Osteoblast (primary cell): ENCODE measurements at regions not wholly inside any gene's neighbourhood (a gene's known extent, or its start where the extent isn't known, plus 50 kb on each side); places are given as distances from the start of the nearest gene placed in this dataset.

Experiments
- DNase-seq: peaks from one replicate; pipeline ENCODE4 v3.0.0; 2011; ENCODE audit warnings: low spot score, mixed read lengths; ENCODE audit not compliant: insufficient read length; ENCODE audit errors: missing footprints
- H2AFZ ChIP-seq: 2 replicates; pipeline ENCODE4 v1.6.0; 2011; ENCODE audit warnings: mild to moderate bottlenecking, low read length
- H3K27ac ChIP-seq: 2 replicates; pipeline ENCODE4 v1.5.1; 2011; ENCODE audit warnings: mild to moderate bottlenecking, low read depth, low read length, moderate library complexity
- H3K27me3 ChIP-seq: 2 replicates; pipeline ENCODE4 v1.6.0; 2012; ENCODE audit warnings: mild to moderate bottlenecking, control low read depth, inconsistent platforms, low read length, moderate library complexity; ENCODE audit not compliant: insufficient read depth
- H3K36me3 ChIP-seq: 2 replicates; pipeline ENCODE4 v1.5.1; 2011; ENCODE audit warnings: mild to moderate bottlenecking, low read length, control low read depth, moderate library complexity; ENCODE audit not compliant: insufficient read depth
- H3K4me1 ChIP-seq: 2 replicates; pipeline ENCODE4 v1.5.1; 2011; ENCODE audit warnings: mild to moderate bottlenecking, low read length, control low read depth, moderate library complexity; ENCODE audit not compliant: insufficient read depth
- H3K4me2 ChIP-seq: 2 replicates; pipeline ENCODE4 v1.6.0; 2011; ENCODE audit warnings: mild to moderate bottlenecking, low read length; ENCODE audit not compliant: insufficient read depth
- H3K4me3 ChIP-seq: fragments of 200-600 bp; sonication (generic); 3 replicates; pipeline ENCODE4 v1.5.1; 2012; ENCODE audit warnings: mild to moderate bottlenecking, low read length, inconsistent platforms; ENCODE audit not compliant: insufficient read depth
- H3K79me2 ChIP-seq: 2 replicates; pipeline ENCODE4 v1.6.0; 2012; ENCODE audit warnings: mild to moderate bottlenecking, low read length, control low read depth, inconsistent platforms; ENCODE audit not compliant: insufficient read depth
- H3K9me3 ChIP-seq: 2 replicates; pipeline ENCODE4 v1.5.1; 2011; ENCODE audit warnings: low read depth, low read length, control low read depth
- H4K20me1 ChIP-seq: 2 replicates; pipeline ENCODE4 v1.6.0; 2012; ENCODE audit warnings: mild to moderate bottlenecking, low read length, control low read depth; ENCODE audit not compliant: insufficient read depth
- CTCF ChIP-seq: IDR thresholded peaks from 2 replicates; pipeline ENCODE4 v1.5.1; 2011; ENCODE audit warnings: mild to moderate bottlenecking, low read depth, low read length, moderate library complexity; ENCODE audit errors: extremely low read depth

- no peak for DNase-seq
- no peaks in the 10 kb centered on the region for H4K20me1 ChIP-seq
- H3K79me2 ChIP-seq = no peaks in the 10 kb centered on the region
- H3K36me3 ChIP-seq = no peaks in the 10 kb centered on the region
- no peak for TF ChIP-seq CTCF
- no peak overlapping the region for H3K4me3 ChIP-seq
- no peak overlapping the region for H2AFZ ChIP-seq
- no peak overlapping the region for H3K27ac ChIP-seq
- H3K9me3 ChIP-seq = no peaks in the 10 kb centered on the region
- H3K4me2 ChIP-seq = no peak overlapping the region
- H3K4me1 ChIP-seq = no peaks in the 10 kb centered on the region
- H3K27me3 ChIP-seq = no peaks in the 10 kb centered on the region
Measured at GRCh38 chr2:22842205-22842869, 542.6 kb upstream of the KLHL29 start.

GRCh38 chr2:22843919-22844537 is 541.0 kb upstream of the KLHL29 start:
- Histone ChIP-seq H2AFZ (no peak overlapping the region), H3K4me2 (no peak overlapping the region), H3K4me1 (no peaks in the 10 kb centered on the region), H3K27me3 (no peaks in the 10 kb centered on the region), H3K79me2 (no peaks in the 10 kb centered on the region), H4K20me1 (no peaks in the 10 kb centered on the region), H3K27ac (no peak overlapping the region), H3K9me3 (peaks cover 2% of the 10 kb centered on the region), H3K4me3 (no peak overlapping the region), H3K36me3 (no peaks in the 10 kb centered on the region)
- DNase-seq = no peak
- TF ChIP-seq CTCF = no peak

- TF ChIP-seq CTCF = no peak
- DNase-seq = no peak
- no peaks in the 10 kb centered on the region for H3K79me2 ChIP-seq
Measured at GRCh38 chr2:22850310-22850709, 534.7 kb upstream of the KLHL29 start.

GRCh38 chr2:22854588-22854987 is 530.4 kb upstream of the KLHL29 start:
- Histone ChIP-seq H3K27ac (no peak overlapping the region), H3K4me2 (no peak overlapping the region), H3K9me3 (peaks cover 5% of the 10 kb centered on the region), H3K4me3 (no peak overlapping the region), H3K4me1 (no peaks in the 10 kb centered on the region), H3K27me3 (no peaks in the 10 kb centered on the region), H3K36me3 (no peaks in the 10 kb centered on the region), H3K79me2 (no peaks in the 10 kb centered on the region), H2AFZ (no peak overlapping the region), H4K20me1 (no peaks in the 10 kb centered on the region)
- DNase-seq = no peak
- no peak for TF ChIP-seq CTCF

More at GRCh38 chr2:22850310-22850709, 534.7 kb upstream of the KLHL29 start:
- peaks cover 7% of the 10 kb centered on the region for H3K9me3 ChIP-seq
- H3K27me3 ChIP-seq = no peaks in the 10 kb centered on the region
- H3K4me1 ChIP-seq = no peaks in the 10 kb centered on the region
- no peak overlapping the region for H3K4me2 ChIP-seq
- H3K4me3 ChIP-seq = no peak overlapping the region
- no peak overlapping the region for H3K27ac ChIP-seq
- no peaks in the 10 kb centered on the region for H4K20me1 ChIP-seq
- H2AFZ ChIP-seq = no peak overlapping the region
- H3K36me3 ChIP-seq = no peaks in the 10 kb centered on the region
